GM23338 (cell line): ENCODE measurements at regions not wholly inside any gene's neighbourhood (a gene's known extent, or its start where the extent isn't known, plus 50 kb on each side); places are given as distances from the start of the nearest gene placed in this dataset.

ENCODE experiments used
- CREB1 ChIP-seq: fragments of 250-450 bp; sonication (Bioruptor Pico); IDR thresholded peaks from 2 replicates; pipeline ENCODE4 v1.5.0; 2020; ENCODE audit warnings: low read depth, mild to moderate bottlenecking, moderate library complexity
- ETS1 ChIP-seq: IDR thresholded peaks from 2 replicates; pipeline ENCODE4 v1.6.1; 2016; ENCODE audit warnings: antibody characterized with exemption
- EZH2 ChIP-seq: fragments of 200-600 bp; sonication (generic); IDR thresholded peaks from one replicate; pipeline ENCODE4 v1.8.0; 2017; ENCODE audit warnings: antibody characterized with exemption, mild to moderate bottlenecking, low read depth; ENCODE audit not compliant: unreplicated experiment
- EZH2phosphoT487 ChIP-seq: fragments of 200-600 bp; sonication (generic); IDR thresholded peaks from one replicate; pipeline ENCODE4 v1.8.1; 2018; ENCODE audit warnings: antibody characterized with exemption; ENCODE audit not compliant: unreplicated experiment
- JUNB ChIP-seq: IDR thresholded peaks from one replicate; pipeline ENCODE4 v1.6.1; 2016; ENCODE audit warnings: antibody characterized with exemption; ENCODE audit not compliant: unreplicated experiment
- POLR2AphosphoS5 ChIP-seq: IDR thresholded peaks from 2 replicates; pipeline ENCODE4 v1.6.1; 2016; ENCODE audit warnings: antibody characterized with exemption, low read depth
- STAT1 ChIP-seq: IDR thresholded peaks from one replicate; pipeline ENCODE4 v1.6.1; 2016; ENCODE audit warnings: antibody characterized with exemption; ENCODE audit not compliant: unreplicated experiment
- ZNF114 ChIP-seq: fragments of 250-450 bp; sonication (Bioruptor Pico); IDR thresholded peaks from 2 replicates; pipeline ENCODE4 v1.5.0; 2020; ENCODE audit warnings: mild to moderate bottlenecking, moderate library complexity
- ZNF462 ChIP-seq: fragments of 250-450 bp; sonication (Bioruptor Pico); IDR thresholded peaks from 2 replicates; pipeline ENCODE4 v1.5.0; 2020; ENCODE audit warnings: mild to moderate bottlenecking, moderate library complexity
- TF ChIP-seq, protein P1 (sequence below), 2 experiments: fragments of 200-600 bp in 1 of 2; sonication (generic) in 1 of 2; conservative IDR thresholded peaks; 2 replicates each; pipeline versions ENCODE4 v1.5.1 to v1.6.1; 2016 to 2017; ENCODE audit warnings: antibody characterized with exemption in 2 of 2, low read depth in 2 of 2, mild to moderate bottlenecking in 2 of 2, moderate library complexity in 1 of 2
- TF ChIP-seq, protein P2 (sequence below): IDR thresholded peaks from one replicate; pipeline ENCODE4 v1.6.1; 2018; ENCODE audit warnings: antibody characterized with exemption; ENCODE audit not compliant: unreplicated experiment

GRCh38 chr12:116382686-116383530, 105.4 kb upstream of the MED13L start:
- TF ChIP-seq, protein P1, sequence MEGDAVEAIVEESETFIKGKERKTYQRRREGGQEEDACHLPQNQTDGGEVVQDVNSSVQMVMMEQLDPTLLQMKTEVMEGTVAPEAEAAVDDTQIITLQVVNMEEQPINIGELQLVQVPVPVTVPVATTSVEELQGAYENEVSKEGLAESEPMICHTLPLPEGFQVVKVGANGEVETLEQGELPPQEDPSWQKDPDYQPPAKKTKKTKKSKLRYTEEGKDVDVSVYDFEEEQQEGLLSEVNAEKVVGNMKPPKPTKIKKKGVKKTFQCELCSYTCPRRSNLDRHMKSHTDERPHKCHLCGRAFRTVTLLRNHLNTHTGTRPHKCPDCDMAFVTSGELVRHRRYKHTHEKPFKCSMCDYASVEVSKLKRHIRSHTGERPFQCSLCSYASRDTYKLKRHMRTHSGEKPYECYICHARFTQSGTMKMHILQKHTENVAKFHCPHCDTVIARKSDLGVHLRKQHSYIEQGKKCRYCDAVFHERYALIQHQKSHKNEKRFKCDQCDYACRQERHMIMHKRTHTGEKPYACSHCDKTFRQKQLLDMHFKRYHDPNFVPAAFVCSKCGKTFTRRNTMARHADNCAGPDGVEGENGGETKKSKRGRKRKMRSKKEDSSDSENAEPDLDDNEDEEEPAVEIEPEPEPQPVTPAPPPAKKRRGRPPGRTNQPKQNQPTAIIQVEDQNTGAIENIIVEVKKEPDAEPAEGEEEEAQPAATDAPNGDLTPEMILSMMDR (conservative IDR thresholded peaks at IDR 0.05; ENCODE audit: low read depth in 2 of 2): no peak
- TF ChIP-seq EZH2phosphoT487 (no peak), POLR2AphosphoS5 (no peak), ZNF462 (CRISPR knock-in tag) (no peak), EZH2 (no peak), JUNB (no peak), ZNF114 (CRISPR knock-in tag) (no peak), CREB1 (CRISPR knock-in tag) (no peak), ETS1 (no peak), STAT1 (no peak)
- TF ChIP-seq, protein P2, sequence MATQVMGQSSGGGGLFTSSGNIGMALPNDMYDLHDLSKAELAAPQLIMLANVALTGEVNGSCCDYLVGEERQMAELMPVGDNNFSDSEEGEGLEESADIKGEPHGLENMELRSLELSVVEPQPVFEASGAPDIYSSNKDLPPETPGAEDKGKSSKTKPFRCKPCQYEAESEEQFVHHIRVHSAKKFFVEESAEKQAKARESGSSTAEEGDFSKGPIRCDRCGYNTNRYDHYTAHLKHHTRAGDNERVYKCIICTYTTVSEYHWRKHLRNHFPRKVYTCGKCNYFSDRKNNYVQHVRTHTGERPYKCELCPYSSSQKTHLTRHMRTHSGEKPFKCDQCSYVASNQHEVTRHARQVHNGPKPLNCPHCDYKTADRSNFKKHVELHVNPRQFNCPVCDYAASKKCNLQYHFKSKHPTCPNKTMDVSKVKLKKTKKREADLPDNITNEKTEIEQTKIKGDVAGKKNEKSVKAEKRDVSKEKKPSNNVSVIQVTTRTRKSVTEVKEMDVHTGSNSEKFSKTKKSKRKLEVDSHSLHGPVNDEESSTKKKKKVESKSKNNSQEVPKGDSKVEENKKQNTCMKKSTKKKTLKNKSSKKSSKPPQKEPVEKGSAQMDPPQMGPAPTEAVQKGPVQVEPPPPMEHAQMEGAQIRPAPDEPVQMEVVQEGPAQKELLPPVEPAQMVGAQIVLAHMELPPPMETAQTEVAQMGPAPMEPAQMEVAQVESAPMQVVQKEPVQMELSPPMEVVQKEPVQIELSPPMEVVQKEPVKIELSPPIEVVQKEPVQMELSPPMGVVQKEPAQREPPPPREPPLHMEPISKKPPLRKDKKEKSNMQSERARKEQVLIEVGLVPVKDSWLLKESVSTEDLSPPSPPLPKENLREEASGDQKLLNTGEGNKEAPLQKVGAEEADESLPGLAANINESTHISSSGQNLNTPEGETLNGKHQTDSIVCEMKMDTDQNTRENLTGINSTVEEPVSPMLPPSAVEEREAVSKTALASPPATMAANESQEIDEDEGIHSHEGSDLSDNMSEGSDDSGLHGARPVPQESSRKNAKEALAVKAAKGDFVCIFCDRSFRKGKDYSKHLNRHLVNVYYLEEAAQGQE: no peak
